Activated gamma-delta T cell treated with anti-CD3 and anti-CD28 coated beads, Interleukin-2, amount 50 U/mL, for 16 hours (primary cell): ENCODE measurements at regions not wholly inside any gene's neighbourhood (a gene's known extent, or its start where the extent isn't known, plus 50 kb on each side); places are given as distances from the start of the nearest gene placed in this dataset.
"Not testable (repeated sequence)": the region's sequence is repeated elsewhere in the genome, so short reads cannot be mapped to it uniquely, and the experiment has no call there.

Source experiments
- DNase-seq: peaks from one replicate; pipeline ENCODE4 v3.0.0-alpha.2; 2020; ENCODE audit warnings: low read depth

- DNase-seq: no peak
Measured at GRCh38 chr6:156450421-156450820, 326.8 kb upstream of the ARID1B start.

DNA sequence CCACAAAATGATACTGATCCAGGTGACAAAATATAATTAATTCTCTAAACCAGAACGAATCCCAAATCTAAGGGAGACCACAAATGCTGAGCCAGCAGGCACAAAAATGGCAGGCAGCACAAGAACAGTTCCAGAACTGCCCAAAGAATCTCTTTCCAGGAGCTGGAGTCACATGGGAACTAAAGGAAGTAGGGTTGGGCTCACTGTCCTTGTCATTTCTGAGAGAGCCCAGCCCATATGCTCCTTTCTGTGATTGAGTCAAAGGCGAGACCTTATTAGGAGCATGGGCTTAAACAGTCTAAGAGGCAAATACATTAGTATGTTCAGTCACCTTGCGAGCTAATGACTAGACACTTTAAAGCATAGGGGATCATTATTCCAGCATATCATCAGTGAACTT is 327.6 kb upstream of the ARID1B start:
- DNase-seq: no peak

GRCh38 chr6:156449128-156449527 is 328.1 kb upstream of the ARID1B start:
- no peak for DNase-seq

GRCh38 chr6:156448579-156448978 is 328.6 kb upstream of the ARID1B start:
- DNase-seq: no peak

DNA sequence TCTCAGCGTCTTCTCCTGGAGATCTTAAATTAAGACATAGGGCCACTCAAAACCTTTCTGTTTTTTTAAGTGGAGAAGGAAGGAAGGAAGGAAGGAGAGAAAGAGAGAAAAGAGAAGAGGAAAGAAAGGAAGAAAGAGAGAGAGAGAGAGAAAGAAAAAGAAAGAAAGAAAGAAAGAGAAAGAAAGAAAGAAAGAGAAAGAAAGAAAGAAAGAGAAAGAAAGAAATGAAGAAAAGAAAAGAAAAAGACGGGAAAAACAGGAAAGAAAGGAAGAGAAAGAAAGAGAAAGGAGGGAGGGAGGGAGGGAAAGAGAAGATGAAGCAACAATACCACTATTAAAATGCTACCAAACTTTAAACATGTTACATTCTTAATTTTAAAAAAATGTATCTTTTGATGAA is 336.5 kb upstream of the ARID1B start:
- no peak for DNase-seq

- no peak for DNase-seq
Measured at GRCh38 chr6:156438350-156438923, 338.7 kb upstream of the ARID1B start.

DNA sequence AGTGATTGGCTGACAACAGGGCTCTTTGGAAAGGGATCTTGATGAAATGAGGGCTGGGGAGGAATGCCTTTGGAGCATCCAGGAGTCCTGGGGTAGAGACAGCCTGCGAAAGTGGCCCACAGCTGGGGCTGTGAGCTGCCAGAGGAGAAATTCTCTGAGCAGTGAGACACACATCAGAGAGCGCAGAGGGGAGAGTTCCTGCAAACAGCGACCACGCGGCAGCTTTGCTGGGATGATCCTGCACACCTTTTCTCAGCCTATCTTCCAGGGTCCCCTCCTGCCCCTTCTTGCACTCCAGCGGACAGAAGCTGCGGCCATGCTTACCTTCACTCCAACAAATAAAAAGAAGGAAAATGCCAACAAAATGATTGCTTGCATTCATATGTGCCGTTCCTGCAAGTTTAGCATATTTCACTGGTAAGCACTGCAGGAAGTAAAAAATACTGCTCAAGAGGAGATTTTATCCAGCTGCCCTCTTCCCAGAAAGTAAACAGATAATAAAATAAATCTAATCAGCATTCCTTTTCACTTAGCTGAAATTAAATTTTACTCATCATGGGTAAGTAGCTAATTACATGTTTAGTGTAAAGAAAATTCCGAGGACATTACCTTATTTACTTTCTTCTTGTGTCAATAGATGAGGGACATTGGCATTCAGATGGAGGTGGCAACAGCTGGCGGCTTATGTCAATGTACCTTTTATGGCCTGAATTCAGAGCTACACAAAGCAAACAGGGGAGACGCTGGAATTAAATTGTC is 339.9 kb upstream of the ARID1B start:
- DNase-seq: no peak

GRCh38 chr6:156434795-156435190 is 342.4 kb upstream of the ARID1B start:
- no peak for DNase-seq

GRCh38 chr6:156434049-156434794 is 343.0 kb upstream of the ARID1B start:
- DNase-seq: no peak

DNA sequence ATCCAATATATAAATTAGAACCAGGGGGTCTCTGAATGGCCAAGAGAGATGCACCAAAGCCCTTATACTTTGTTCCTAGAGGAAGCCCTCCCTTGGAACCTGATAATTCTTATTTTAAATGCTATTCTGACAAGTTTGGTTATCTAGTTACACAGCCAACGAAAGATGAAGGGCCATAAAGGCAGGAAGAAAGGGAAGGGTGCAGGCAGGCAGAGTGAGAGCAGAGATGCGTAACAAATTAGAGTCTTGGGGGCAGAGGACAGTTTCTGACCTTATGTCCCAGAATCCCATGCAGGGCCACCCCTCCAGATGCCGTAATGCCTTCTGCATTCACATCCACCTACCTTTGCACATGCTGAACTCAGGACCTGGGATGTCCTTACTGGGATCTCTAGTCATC is 344.6 kb upstream of the ARID1B start:
- no peak for DNase-seq

GRCh38 chr6:156430386-156430785 is 346.8 kb upstream of the ARID1B start:
- DNase-seq: no peak

GRCh38 chr6:156427345-156427744 is 349.8 kb upstream of the ARID1B start:
- no peak for DNase-seq

DNA sequence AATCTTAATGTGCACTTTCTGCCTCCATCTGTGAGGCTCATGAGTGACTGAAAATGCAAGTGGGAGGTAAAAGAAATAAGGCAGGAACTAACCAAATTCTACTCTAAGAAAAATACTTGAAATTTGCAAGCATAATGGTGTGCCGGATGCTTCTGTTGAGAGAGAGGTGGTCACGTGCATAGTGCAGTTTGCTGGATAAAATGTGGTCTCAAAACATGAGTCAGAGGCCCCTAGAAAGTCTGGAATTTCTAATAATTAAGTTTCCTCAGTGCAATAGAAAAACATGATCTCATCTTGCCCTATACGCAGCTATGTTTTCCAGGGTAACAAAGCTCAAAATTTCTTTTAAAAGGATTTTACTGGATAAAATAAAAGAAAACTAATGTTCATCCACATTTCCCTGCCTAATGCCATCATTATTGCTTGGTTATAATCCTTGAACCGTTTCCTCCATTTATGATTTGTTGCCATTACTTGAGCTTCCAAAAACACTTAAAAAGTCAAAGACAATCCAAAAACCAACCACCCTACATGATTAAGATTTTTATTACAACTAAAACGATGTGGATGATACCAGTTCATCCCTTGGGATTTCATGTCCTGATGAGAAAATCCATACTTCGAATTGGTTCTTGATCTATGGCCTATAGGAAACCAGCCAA is 351.7 kb upstream of the ARID1B start:
- DNase-seq: no peak

- DNase-seq: no peak
Measured at GRCh38 chr6:156423829-156424228, 353.3 kb upstream of the ARID1B start.

DNA sequence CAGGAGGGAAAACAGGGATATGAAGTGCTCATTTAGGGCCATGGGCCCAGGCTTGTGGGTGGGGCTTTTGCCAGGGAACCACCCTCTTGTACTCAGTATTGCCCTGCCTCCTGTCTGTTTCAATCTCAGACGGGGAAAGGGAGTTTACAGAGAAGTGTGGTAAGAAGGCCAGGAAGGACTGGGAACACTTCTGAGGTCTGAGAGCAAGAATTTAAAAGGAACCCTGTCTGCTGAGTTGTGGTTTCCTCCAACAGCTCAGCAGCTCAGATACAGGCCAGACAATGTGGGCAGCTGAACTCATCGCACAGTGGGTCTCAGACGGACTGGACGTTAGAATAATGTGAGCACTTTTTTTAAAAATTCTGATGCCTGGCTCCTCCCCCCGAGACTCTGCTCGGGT is 354.1 kb upstream of the ARID1B start:
- DNase-seq: no peak

GRCh38 chr6:156421933-156422332 is 355.2 kb upstream of the ARID1B start:
- DNase-seq: no peak

- DNase-seq: not testable (repeated sequence)
Measured at GRCh38 chr6:156421301-156421700, 355.9 kb upstream of the ARID1B start.

GRCh38 chr6:156420172-156420993 is 356.8 kb upstream of the ARID1B start:
- no peak for DNase-seq

DNA sequence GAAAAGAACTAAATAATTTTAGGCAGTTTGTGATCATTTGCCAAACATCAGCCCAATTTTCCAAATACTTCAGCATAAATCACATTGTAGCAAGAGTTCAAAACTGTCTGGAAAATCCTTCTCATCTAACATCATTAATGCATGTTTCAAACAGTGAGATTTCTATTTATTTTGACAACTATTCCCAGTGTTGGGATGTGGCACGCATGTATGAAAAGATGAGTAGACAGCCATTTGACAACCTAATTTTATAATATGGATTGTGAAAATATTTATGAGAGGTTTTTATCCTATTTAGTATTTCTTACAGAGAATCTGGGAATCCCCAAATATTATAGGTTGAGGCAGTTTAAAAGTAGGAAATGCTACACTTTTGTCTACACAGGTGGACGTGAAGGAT is 357.6 kb upstream of the ARID1B start:
- no peak for DNase-seq

DNA sequence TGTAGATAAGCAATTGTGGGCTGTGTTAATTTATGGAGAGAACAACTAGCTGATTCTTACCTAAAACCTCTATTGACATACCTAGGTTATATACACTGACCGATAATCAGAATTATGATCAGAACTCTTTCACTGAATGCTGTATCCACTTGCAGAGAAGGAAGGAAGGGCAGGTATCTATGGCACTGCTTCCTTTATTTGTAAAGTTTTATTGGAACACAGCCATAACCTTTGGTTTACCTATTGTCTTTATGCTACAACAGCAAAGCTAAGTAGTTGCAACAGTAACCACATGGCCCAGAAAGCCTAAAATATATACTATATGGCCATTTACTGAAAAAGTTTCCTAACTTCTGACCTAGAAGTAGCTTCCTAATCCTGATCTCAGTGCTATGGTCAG is 358.9 kb upstream of the ARID1B start:
- no peak for DNase-seq

- DNase-seq: no peak
Measured at GRCh38 chr6:156416391-156416790, 360.8 kb upstream of the ARID1B start.

DNA sequence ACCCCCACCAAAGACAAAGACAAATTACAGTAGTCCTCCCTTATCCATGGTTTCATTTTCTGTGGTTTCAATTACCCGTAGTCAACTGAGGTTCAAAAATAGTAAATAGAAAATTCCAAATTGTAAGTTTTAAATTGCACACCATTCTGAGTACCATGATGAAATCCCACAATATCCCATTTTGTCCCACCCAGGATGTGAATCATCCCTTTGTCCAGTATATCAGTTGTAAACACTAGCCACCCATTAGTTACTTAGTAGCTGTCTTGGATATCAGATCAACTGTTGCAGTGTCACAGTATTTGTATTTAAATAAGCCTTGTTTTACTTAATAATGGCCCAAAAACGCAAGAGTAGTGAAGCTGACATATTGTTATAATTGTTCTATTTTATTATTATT is 364.0 kb upstream of the ARID1B start:
- DNase-seq: no peak
